DMS 273 (cell line): ENCODE measurements at regions not wholly inside any gene's neighbourhood (a gene's known extent, or its start where the extent isn't known, plus 50 kb on each side); places are given as distances from the start of the nearest gene placed in this dataset.

Experiments
- DNase-seq: peaks from one replicate; lab custom pipeline; 2025; ENCODE audit not compliant: unreplicated experiment; lab: John Stamatoyannopoulos, UW

- DNase-seq: no peak
Measured at GRCh38 chr5:74167930-74168315, 472.6 kb downstream of the ENC1 start.

DNA sequence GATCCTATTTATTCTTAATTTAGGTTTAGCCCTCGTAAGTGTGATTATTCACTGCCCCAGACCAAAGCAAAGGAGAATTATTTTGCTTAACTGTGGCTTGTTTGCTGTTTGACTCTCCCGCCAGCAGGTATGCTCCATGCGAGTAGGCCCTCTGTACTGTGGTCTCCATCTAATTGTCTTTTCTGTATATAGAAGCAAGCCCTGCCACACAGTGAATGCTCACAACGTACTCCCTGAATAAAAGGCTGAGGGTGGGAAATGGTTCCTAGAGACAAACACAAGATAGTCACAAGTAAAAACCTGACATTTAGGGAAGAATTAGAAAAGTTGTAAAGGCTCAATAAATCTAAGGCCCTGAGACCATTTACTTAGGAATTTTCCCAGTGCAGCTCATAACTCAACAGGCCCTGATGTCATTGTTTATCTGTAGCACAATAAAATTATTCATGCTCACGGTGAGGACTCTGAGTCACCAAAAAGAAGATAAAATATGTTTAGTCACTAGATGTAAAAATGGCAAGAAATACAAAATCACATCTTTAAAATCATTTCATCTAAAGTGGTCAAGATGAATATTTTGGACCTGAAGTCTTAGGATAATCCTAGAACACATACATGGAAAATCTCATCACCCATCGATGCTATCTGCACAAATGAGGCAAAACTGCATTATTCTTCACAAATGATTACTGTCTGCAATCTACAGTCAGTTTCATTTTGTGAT, 473.2 kb downstream of the ENC1 start:
- DNase-seq: no peak

GRCh38 chr5:74166064-74166463, 474.5 kb downstream of the ENC1 start:
- no peak for DNase-seq

- peak; percentile 49 for DNase-seq
Measured at GRCh38 chr5:74164725-74165235, 475.7 kb downstream of the ENC1 start.

DNA sequence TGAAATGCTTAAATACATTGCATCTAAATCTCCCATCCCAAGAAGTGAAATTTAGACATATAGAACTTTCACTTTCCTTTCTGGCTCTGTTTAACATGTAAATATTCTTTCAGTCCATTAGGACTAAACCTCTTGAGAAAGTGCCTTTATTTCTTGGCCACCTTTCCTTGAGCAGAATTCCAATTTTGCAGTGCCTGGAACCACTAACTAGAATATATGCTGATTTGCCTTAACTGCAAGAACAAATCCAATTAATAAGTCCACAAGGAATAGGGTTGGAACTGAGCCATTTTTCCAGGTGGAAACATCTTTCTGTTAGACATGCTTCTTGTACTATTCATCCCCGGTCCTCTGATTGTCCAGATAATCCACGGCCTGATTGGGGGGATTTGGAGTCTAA, 478.0 kb downstream of the ENC1 start:
- DNase-seq: peak; percentile 9

- DNase-seq: no peak
Measured at GRCh38 chr5:74161170-74161569, 479.4 kb downstream of the ENC1 start.

GRCh38 chr5:74156728-74157383, 483.7 kb downstream of the ENC1 start:
- DNase-seq: no peak

- DNase-seq: no peak
Measured at GRCh38 chr5:74155501-74155900, 485.0 kb downstream of the ENC1 start.

- DNase-seq: no peak
Measured at GRCh38 chr5:74154526-74154925, 486.0 kb downstream of the ENC1 start.

DNA sequence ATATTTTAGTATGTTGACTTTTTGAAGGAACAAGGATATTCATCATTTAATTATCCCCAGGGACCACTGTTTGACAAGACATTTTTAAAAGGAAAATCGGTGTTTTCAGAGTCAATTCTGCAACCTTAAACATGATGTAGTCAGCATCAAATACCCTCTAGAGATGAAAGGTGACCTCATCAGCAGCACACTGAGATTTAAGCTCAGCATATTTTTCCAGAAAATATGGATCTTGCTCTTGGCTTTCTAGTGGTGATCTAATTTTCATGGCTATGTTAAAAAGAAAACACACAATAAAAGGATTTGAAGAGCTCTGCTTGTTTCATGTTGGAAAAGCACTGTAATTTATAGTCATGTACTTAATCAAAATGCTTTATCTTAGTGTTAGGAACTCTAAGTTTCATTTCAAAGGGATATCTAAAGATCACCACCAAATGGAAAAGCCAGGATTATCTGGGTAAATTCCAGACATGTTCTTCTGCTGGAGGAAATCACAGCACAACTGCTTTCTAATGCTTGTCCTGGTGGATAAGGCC, 487.2 kb downstream of the ENC1 start:
- DNase-seq: no peak

GRCh38 chr5:74152625-74153254, 487.8 kb downstream of the ENC1 start:
- DNase-seq: no peak

DNA sequence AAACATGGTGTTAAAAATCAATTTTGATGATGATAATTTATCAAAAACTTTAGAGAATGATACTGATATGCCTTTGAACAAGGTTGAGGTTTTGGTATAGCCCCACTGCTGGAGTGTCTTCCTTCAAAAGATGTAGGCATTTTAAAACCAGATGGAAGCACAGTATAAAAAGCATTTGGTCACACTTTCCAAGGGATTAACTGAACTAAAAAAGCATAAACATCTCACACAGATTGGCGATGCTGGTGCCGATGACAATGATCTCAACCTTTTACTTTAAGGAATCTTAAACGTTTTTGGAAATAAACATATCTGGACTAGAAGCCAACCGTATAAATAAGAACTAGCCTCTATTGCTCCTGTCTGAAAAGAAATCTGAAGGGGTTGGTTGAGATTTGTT, 488.4 kb downstream of the ENC1 start:
- DNase-seq: no peak

GRCh38 chr5:74149395-74149794, 491.1 kb downstream of the ENC1 start:
- DNase-seq: peak; percentile 43

DNA sequence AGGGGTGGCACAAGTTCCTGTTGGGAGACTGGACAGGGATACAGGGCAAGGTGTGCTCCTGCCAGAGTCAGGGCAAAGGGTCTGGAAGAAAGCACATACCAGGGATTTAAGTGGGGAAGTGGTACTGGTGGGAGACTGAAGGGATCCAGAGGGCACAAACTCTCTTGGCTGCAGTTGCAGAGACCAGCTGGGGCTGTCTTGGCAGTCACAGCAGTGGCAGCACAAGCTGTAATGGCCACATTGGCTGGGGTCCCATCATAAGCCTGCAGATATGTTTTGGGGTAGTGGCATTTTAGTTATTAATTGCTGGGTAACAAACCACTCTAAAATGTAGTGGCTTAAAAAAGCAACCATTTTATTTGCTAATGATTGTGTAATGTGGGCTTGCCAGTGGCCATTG, 492.2 kb downstream of the ENC1 start:
- DNase-seq: peak; percentile 62

DNA sequence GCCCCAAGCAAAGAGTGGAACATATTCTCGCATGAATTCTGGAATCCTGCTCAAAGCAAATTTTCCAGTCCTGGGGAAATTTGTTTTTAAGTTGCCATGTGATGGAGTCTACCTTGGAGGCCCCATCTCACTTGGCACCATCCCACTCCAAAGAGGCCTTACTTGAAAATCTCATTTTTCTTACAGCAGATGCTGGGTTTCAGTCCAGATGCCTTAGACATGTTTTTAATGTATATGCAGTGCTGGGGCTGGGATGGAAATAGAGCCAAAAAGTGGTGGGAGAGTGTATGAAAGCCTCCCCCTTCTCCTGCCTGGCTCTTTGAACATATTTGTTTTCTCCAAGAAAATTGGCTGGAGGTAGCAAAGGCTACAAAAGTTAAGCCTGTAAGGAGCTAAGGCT, 493.7 kb downstream of the ENC1 start:
- DNase-seq: peak; percentile 55

GRCh38 chr5:74145951-74146350, 494.6 kb downstream of the ENC1 start:
- DNase-seq: peak; percentile 41

- no peak for DNase-seq
Measured at GRCh38 chr5:74143721-74144330, 496.7 kb downstream of the ENC1 start.

DNA sequence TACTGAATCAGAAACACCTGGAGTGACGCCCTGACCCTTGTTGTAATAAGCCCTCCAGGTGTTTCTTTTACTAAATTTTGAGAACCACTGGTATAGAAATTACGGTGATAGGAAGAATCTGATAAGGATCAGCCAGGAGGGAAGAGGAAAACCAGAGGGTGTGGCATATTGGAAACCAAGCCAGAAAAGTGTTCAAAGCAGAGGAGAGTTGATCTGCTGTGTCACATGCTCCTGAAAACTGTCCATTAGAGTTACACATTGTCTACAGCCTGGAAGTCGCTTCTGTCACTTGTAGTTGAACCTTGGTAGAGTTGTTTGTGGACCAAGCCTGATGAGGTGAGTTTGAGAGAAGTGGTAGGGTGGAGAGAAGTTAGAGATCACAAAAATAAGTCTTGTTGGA, 497.4 kb downstream of the ENC1 start:
- DNase-seq: no peak

DNA sequence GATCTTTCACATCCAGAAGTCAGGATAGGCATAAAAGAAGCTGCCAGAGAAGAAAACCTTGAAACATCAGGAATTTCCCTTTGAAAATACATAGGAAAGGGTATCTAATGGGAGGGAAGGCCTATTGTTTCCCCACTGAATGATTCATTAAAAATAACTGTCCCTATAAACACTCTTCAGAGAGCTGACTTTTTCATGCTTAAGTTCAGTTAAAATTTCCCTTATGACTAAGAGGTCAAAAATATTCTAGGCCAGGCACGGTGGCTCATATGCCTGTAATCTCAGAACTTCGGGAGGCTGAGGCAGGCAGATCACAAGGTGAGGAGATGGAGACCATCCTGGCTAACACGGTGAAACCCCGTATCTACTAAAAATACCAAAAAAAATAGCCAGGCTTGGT, 499.5 kb downstream of the ENC1 start:
- no peak for DNase-seq

- no peak for DNase-seq
Measured at GRCh38 chr5:74140409-74140808, 500.1 kb downstream of the ENC1 start.

GRCh38 chr5:74139589-74139988, 500.9 kb downstream of the ENC1 start:
- no peak for DNase-seq
